Stimulated activated CD8-positive, alpha-beta memory T cell treated with anti-CD3 and anti-CD28 coated beads, Interleukin-2, amount 100 ng/mL, for 48 hours (primary cell): ENCODE measurements at regions not wholly inside any gene's neighbourhood (a gene's known extent, or its start where the extent isn't known, plus 50 kb on each side); places are given as distances from the start of the nearest gene placed in this dataset.

Source experiments
- DNase-seq, 2 donors: peaks; one replicate each; pipeline ENCODE4 v3.0.0-alpha.2; 2020; ENCODE audit warnings: low read depth in 2 of 2

GRCh38 chr3:98994128-98994762 is 92.8 kb upstream of the DCBLD2 start:
- no peak for DNase-seq

- DNase-seq: no peak
These were observed 89.9 kb upstream of the DCBLD2 start for GRCh38 chr3:98991393-98991792.

GRCh38 chr3:98990657-98991056 is 89.2 kb upstream of the DCBLD2 start:
- no peak for DNase-seq

- DNase-seq: no peak
These were observed 84.6 kb upstream of the DCBLD2 start for GRCh38 chr3:98986073-98986472.

GRCh38 chr3:98985431-98985830 is 83.9 kb upstream of the DCBLD2 start:
- DNase-seq: no peak

GRCh38 chr3:98984024-98984423 is 82.5 kb upstream of the DCBLD2 start:
- no peak for DNase-seq

- DNase-seq: no peak
These were observed 80.9 kb upstream of the DCBLD2 start for GRCh38 chr3:98982351-98982750.

GRCh38 chr3:98980915-98981596 is 79.6 kb upstream of the DCBLD2 start:
- DNase-seq: no peak

GRCh38 chr3:98979296-98979695 is 77.8 kb upstream of the DCBLD2 start:
- no peak for DNase-seq

- no peak for DNase-seq
These were observed 76.7 kb upstream of the DCBLD2 start for GRCh38 chr3:98978068-98978811.

GRCh38 chr3:98977520-98977919 is 76.0 kb upstream of the DCBLD2 start:
- DNase-seq: no peak

- DNase-seq: no peak
These were observed 72.9 kb upstream of the DCBLD2 start for GRCh38 chr3:98974442-98974841.

GRCh38 chr3:98972720-98973119 is 71.2 kb upstream of the DCBLD2 start:
- DNase-seq: no peak

GRCh38 chr3:98972155-98972554 is 70.7 kb upstream of the DCBLD2 start:
- no peak for DNase-seq

GRCh38 chr3:98971169-98971681 is 69.7 kb upstream of the DCBLD2 start:
- no peak for DNase-seq

- no peak for DNase-seq
These were observed 67.8 kb upstream of the DCBLD2 start for GRCh38 chr3:98969295-98969694.

GRCh38 chr3:98968824-98969223 is 67.3 kb upstream of the DCBLD2 start:
- no peak for DNase-seq

GRCh38 chr3:98968347-98968746 is 66.9 kb upstream of the DCBLD2 start:
- DNase-seq: no peak

GRCh38 chr3:98967758-98968157 is 66.3 kb upstream of the DCBLD2 start:
- DNase-seq: no peak

- DNase-seq: no peak
These were observed 65.5 kb upstream of the DCBLD2 start for GRCh38 chr3:98966862-98967546.

GRCh38 chr3:98966434-98966833 is 64.9 kb upstream of the DCBLD2 start:
- DNase-seq: no peak

GRCh38 chr3:98964784-98965183 is 63.3 kb upstream of the DCBLD2 start:
- DNase-seq: no peak
